Stimulated activated memory B cell treated with anti-CD40 and anti-IgM and Interleukin-4, amounts not matched to agents 10 μg/mL and 1 μg/mL and 100 μg/mL, for 72 hours (primary cell): ENCODE measurements at regions not wholly inside any gene's neighbourhood (a gene's known extent, or its start where the extent isn't known, plus 50 kb on each side); places are given as distances from the start of the nearest gene placed in this dataset.
"Not testable (repeated sequence)": the region's sequence is repeated elsewhere in the genome, so short reads cannot be mapped to it uniquely, and the experiment has no call there.

ENCODE experiments used
- ATAC-seq: fragments of 150-1000 bp; cut with Tn5 transposase; 2 replicates; pipeline ENCODE4 v1.10.0; 2021
- H3K27ac Mint-ChIP-seq: one replicate; pipeline ENCODE4 v1.8.0; 2022; ENCODE audit warnings: mild to moderate bottlenecking, mixed read lengths
- H3K27me3 Mint-ChIP-seq: one replicate; pipeline ENCODE4 v1.8.0; 2022; ENCODE audit warnings: mixed read lengths
- H3K36me3 Mint-ChIP-seq: one replicate; pipeline ENCODE4 v1.8.0; 2022; ENCODE audit warnings: mixed read lengths
- H3K4me1 Mint-ChIP-seq: one replicate; pipeline ENCODE4 v1.8.0; 2022; ENCODE audit warnings: mixed read lengths
- H3K4me3 Mint-ChIP-seq: one replicate; pipeline ENCODE4 v1.8.0; 2022; ENCODE audit warnings: mild to moderate bottlenecking, moderate library complexity, mixed read lengths
- H3K9me3 Mint-ChIP-seq: one replicate; pipeline ENCODE4 v1.8.0; 2022; ENCODE audit warnings: mixed read lengths

- no peak overlapping the region for H3K4me3 Mint-ChIP-seq
- no peaks in the 10 kb centered on the region for H3K4me1 Mint-ChIP-seq
- H3K9me3 Mint-ChIP-seq = no peaks in the 10 kb centered on the region
- peaks cover 1% of the 10 kb centered on the region for H3K27me3 Mint-ChIP-seq
- no peaks in the 10 kb centered on the region for H3K36me3 Mint-ChIP-seq
- no peak overlapping the region for H3K27ac Mint-ChIP-seq
- no peak for ATAC-seq
These were observed 447.8 kb upstream of the CD180 start for GRCh38 chr5:67644221-67644920.

- H3K27me3 Mint-ChIP-seq = peaks cover 10% of the 10 kb centered on the region
- H3K27ac Mint-ChIP-seq = no peak overlapping the region
- H3K9me3 Mint-ChIP-seq = no peaks in the 10 kb centered on the region
- no peaks in the 10 kb centered on the region for H3K36me3 Mint-ChIP-seq
- no peak overlapping the region for H3K4me3 Mint-ChIP-seq
- no peaks in the 10 kb centered on the region for H3K4me1 Mint-ChIP-seq
- no peak for ATAC-seq
These were observed 446.9 kb upstream of the CD180 start for GRCh38 chr5:67643536-67643935.

- Mint-ChIP-seq H3K36me3 (peaks cover 5% of the 10 kb centered on the region), H3K9me3 (no peaks in the 10 kb centered on the region), H3K4me3 (no peak overlapping the region), H3K27me3 (peaks cover 25% of the 10 kb centered on the region), H3K27ac (no peak overlapping the region), H3K4me1 (no peaks in the 10 kb centered on the region)
- no peak for ATAC-seq
These were observed 443.4 kb upstream of the CD180 start for GRCh38 chr5:67639976-67640375.

DNA sequence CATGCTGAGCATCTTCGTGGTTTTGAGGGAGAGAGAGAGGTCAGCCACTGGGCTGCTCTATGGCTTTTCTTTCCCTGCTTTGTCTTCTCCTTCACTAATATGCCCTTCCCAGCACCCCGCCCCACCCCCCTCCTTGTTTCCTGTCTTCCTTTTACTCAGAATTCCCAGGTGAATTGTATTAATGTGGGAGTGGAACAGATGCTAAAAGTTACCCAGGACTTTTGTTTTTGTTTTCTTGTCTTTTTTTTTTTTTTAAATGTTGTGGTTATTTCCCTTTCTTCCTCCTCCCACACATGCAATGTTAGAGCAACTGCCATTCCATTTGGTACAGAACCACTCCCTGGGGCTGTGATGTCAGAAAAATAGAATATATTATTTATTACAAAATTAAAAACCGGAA lies 442.7 kb upstream of the CD180 start:
- ATAC-seq = no peak
- Mint-ChIP-seq H3K4me1 (no peaks in the 10 kb centered on the region), H3K27me3 (peaks cover 32% of the 10 kb centered on the region), H3K9me3 (peaks cover 3% of the 10 kb centered on the region), H3K36me3 (peaks cover 5% of the 10 kb centered on the region), H3K4me3 (no peak overlapping the region), H3K27ac (no peak overlapping the region)

DNA sequence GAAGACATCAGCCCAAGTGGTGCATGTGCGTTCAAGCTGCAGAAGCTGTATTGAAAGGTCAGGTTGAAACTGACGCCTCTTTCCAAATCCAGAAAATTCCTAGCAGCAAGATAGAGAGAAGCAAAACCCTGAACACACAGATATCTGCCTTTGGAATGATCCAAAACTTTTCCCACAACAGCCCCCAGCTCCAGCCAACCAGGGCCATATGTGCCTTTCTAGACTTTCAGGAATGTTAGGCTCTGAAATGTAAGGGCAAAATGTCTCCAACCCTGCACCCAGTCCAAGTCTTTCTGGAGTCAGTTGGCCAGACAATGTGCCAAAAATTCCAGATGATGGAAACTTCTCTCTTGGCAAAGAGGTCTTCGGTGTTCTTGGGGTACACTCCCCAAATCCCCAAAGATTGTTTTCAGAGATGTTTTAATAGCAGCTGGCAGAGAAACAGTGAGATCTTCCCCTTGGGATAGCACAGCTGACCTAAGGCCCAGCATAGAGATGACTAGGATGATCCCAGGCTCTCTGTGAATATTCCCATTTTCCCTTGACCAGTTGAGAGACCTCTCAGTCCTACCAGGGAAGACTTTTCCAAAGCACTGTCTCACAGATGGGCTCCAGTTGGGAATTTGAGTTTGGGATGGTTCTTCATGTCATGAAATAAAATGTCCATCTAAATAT lies 440.4 kb upstream of the CD180 start:
- peaks cover 5% of the 10 kb centered on the region for H3K36me3 Mint-ChIP-seq
- H3K4me1 Mint-ChIP-seq = no peaks in the 10 kb centered on the region
- no peak for ATAC-seq
- H3K27me3 Mint-ChIP-seq = peaks cover 38% of the 10 kb centered on the region
- H3K9me3 Mint-ChIP-seq = peaks cover 6% of the 10 kb centered on the region
- H3K27ac Mint-ChIP-seq = no peak overlapping the region
- no peak overlapping the region for H3K4me3 Mint-ChIP-seq

DNA sequence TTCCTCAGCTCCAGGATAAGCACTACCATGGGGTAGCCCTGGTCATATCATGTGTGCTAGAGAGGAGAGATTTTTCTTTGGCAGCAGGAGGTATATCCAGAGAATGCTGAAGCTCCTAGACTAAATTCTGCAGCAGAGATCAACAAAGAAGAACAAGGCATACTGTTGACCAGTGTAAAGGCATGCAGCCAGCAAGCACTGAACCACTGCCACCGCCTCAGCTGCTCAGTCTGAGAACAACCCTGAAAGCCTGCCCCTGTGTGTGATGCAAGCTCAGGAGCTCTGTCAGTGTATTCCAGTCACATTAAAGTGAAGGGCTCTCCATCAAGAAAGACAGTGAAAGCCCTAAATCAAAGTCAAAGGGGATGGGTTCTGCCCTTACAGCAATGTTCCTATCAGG lies 439.5 kb upstream of the CD180 start:
- peaks cover 6% of the 10 kb centered on the region for H3K9me3 Mint-ChIP-seq
- peaks cover 38% of the 10 kb centered on the region for H3K27me3 Mint-ChIP-seq
- ATAC-seq = no peak
- no peak overlapping the region for H3K27ac Mint-ChIP-seq
- peaks cover 5% of the 10 kb centered on the region for H3K36me3 Mint-ChIP-seq
- H3K4me1 Mint-ChIP-seq = no peaks in the 10 kb centered on the region
- H3K4me3 Mint-ChIP-seq = no peak overlapping the region

DNA sequence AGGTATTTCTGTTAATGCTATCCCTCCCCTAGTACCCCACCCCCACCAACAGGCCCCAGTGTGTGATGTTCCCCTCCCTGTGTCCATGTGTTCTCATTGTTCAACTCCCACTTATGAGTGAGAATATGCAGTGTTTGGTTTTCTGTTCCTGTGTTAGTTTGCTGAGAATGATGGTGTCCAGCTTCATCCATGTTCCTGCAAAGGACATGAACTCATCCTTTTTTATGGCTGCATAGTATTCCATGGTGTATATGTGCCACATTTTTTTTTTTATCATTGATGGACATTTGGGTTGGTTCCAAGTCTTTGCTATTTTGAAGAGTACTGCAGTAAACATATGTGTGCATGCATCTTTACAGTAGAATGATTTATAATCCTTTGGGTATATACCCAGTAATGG lies 430.5 kb upstream of the CD180 start:
- H3K27me3 Mint-ChIP-seq, H3K36me3 Mint-ChIP-seq, ATAC-seq, H3K4me1 Mint-ChIP-seq, H3K4me3 Mint-ChIP-seq, H3K27ac Mint-ChIP-seq, H3K9me3 Mint-ChIP-seq: not testable (repeated sequence)

DNA sequence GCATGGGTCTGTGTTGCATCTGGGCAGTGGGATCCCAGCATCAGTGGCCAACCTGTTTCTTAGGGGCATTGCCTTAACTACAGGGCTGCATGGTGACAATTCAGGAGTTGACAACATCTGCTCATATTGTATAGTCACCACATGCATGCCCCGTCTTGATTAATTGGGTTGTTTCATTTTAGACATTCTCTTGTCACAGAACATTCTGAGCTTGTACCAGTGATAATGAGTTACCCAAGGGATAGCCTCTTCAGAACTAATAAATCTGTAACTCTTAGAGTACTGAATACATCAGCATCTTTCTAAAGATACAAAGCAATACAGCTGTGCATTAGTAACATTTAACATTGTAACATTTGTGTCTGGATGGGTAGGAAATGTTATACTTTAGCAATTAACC lies 426.5 kb upstream of the CD180 start:
- Mint-ChIP-seq H3K36me3 (no peaks in the 10 kb centered on the region), H3K4me1 (peaks cover 6% of the 10 kb centered on the region), H3K4me3 (no peak overlapping the region), H3K27ac (no peak overlapping the region), H3K27me3 (no peaks in the 10 kb centered on the region), H3K9me3 (no peaks in the 10 kb centered on the region)
- ATAC-seq = no peak

DNA sequence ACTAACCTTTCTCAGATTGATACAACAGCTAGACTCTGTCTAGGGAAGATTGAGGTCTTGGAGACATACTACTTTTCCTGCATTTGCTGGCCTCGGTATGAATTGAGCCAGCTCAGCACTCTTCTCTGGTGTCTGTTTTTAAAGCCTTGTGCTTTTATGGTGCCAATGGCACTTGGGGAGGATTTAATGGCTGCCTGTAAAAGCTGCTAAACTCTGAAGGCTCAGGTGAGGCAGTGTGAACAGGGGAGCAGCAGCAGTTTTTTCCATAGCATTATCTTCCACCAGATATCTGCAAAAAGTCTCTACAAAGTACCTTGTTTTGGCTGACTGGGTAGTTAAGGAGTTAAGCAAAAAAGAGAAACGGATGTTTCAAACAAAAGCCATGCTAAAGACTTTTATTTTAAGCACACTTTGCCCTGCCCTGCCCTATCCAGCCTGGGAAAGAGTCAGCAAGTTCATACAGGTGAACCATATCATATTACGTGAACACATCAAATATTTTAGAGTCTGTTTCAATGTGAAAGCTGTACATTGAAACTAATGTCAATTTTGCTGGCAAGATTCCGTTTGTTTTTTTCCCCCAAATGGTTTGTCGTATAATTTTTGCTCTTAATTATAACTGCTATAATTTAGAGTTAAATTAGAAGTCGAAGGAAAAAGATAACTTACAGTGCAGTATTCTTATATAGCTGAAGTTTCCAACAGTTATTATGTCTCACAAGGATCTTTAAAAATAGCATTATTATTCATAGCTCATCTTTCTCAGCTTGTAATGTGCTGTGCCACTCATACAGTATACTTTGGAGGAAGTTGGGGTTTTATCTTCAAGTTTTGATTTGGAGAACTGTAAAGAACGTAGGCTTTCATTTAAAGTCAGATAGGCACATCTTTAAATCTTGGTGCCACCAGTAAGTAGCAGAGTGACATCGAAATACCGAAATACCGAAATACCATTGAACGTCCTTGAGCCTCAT lies 424.1 kb upstream of the CD180 start:
- Mint-ChIP-seq H3K27ac (no peak overlapping the region), H3K9me3 (no peaks in the 10 kb centered on the region), H3K27me3 (no peaks in the 10 kb centered on the region), H3K36me3 (no peaks in the 10 kb centered on the region), H3K4me1 (peaks cover 6% of the 10 kb centered on the region), H3K4me3 (no peak overlapping the region)
- ATAC-seq = peak; percentile 71

- Mint-ChIP-seq H3K36me3 (no peaks in the 10 kb centered on the region), H3K4me3 (no peak overlapping the region), H3K27me3 (no peaks in the 10 kb centered on the region), H3K9me3 (no peaks in the 10 kb centered on the region), H3K27ac (no peak overlapping the region), H3K4me1 (peaks cover 6% of the 10 kb centered on the region)
- no peak for ATAC-seq
These were observed 423.0 kb upstream of the CD180 start for GRCh38 chr5:67619636-67620035.

- Mint-ChIP-seq H3K27ac (no peak overlapping the region), H3K4me1 (peaks cover 6% of the 10 kb centered on the region), H3K27me3 (no peaks in the 10 kb centered on the region), H3K9me3 (no peaks in the 10 kb centered on the region), H3K36me3 (no peaks in the 10 kb centered on the region), H3K4me3 (no peak overlapping the region)
- no peak for ATAC-seq
These were observed 422.6 kb upstream of the CD180 start for GRCh38 chr5:67619235-67619634.

- H3K4me3 Mint-ChIP-seq = no peak overlapping the region
- ATAC-seq = no peak
- H3K9me3 Mint-ChIP-seq = no peaks in the 10 kb centered on the region
- H3K4me1 Mint-ChIP-seq = peaks cover 6% of the 10 kb centered on the region
- H3K36me3 Mint-ChIP-seq = no peaks in the 10 kb centered on the region
- no peaks in the 10 kb centered on the region for H3K27me3 Mint-ChIP-seq
- no peak overlapping the region for H3K27ac Mint-ChIP-seq
These were observed 420.5 kb upstream of the CD180 start for GRCh38 chr5:67617051-67617450.

- Mint-ChIP-seq H3K27me3 (peaks cover 10% of the 10 kb centered on the region), H3K4me3 (no peak overlapping the region), H3K9me3 (no peaks in the 10 kb centered on the region), H3K27ac (no peak overlapping the region), H3K4me1 (no peaks in the 10 kb centered on the region), H3K36me3 (no peaks in the 10 kb centered on the region)
- no peak for ATAC-seq
These were observed 416.4 kb upstream of the CD180 start for GRCh38 chr5:67612961-67613360.

- ATAC-seq = no peak
- no peaks in the 10 kb centered on the region for H3K4me1 Mint-ChIP-seq
- no peak overlapping the region for H3K4me3 Mint-ChIP-seq
- no peaks in the 10 kb centered on the region for H3K9me3 Mint-ChIP-seq
- peaks cover 33% of the 10 kb centered on the region for H3K27me3 Mint-ChIP-seq
- no peaks in the 10 kb centered on the region for H3K36me3 Mint-ChIP-seq
- H3K27ac Mint-ChIP-seq = no peak overlapping the region
These were observed 413.8 kb upstream of the CD180 start for GRCh38 chr5:67610186-67610912.

DNA sequence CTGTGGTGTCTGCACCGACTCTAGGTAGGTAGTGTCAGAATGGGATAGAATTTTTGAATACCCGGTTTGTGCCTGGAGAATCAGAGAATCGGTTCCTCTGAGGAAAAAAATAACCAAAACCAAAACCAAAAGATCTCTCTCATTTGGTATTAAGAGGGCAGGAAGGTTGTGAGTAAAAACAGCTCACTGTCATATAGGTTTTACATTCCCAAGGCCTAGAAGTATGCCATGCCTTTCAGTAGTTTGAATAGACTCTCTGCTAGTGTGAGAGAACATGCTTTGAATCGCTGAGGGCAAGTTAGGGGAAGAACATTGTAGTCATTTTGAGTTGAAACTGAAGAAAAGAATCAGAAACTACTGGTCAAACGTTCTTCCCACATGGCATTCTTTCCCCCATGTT lies 411.4 kb upstream of the CD180 start:
- Mint-ChIP-seq H3K4me3 (no peak overlapping the region), H3K27me3 (peaks cover 33% of the 10 kb centered on the region), H3K9me3 (no peaks in the 10 kb centered on the region), H3K36me3 (no peaks in the 10 kb centered on the region), H3K27ac (no peak overlapping the region), H3K4me1 (no peaks in the 10 kb centered on the region)
- no peak for ATAC-seq
